Posterior cingulate gyrus (tissue), 11 donors: ENCODE measurements at regions not wholly inside any gene's neighbourhood (a gene's known extent, or its start where the extent isn't known, plus 50 kb on each side); places are given as distances from the start of the nearest gene placed in this dataset.
A peak's percentile ranks its signal among the peaks of the same experiment; 100 is the strongest.

Experiments used
- DNase-seq, 10 donors: peaks; one replicate each; pipeline versions ENCODE4 v3.0.0 to v3.0.0-alpha.2; 2020 to 2021; ENCODE audit warnings: mixed read lengths in 3 of 10
- intact Hi-C: fragments of 100-400 bp; cut with DNase I; formaldehyde crosslinking; loops from one replicate; pipeline ENCODE4 v1.15.1; 2023

- no peak for DNase-seq
- intact Hi-C loops: no loop called here
Measured at GRCh38 chr2:196427986-196428634, 211.4 kb upstream of the CCDC150 start.

GRCh38 chr2:196431076-196431475, 208.4 kb upstream of the CCDC150 start:
- DNase-seq: no peak
- intact Hi-C loops: loop anchor here (5.0 kb wide), 1 partner anchor 161 kb away; the partner anchor contains the start of gene HECW2

- peak in 1 of 10 donors; percentile 28 for DNase-seq
- intact Hi-C loops: loop anchor here (5.0 kb wide), 1 partner anchor 160 kb away; the partner anchor contains the start of gene HECW2
Measured at GRCh38 chr2:196431957-196432356, 207.6 kb upstream of the CCDC150 start.

- peak in 1 of 10 donors; percentile 61 for DNase-seq
- intact Hi-C loops: loop anchor here (5.0 kb wide), 1 partner anchor 159 kb away; the partner anchor contains the start of gene HECW2
Measured at GRCh38 chr2:196433116-196433515, 206.4 kb upstream of the CCDC150 start.

GRCh38 chr2:196434217-196434616, 205.3 kb upstream of the CCDC150 start:
- intact Hi-C loops: loop anchor here (5.0 kb wide), 1 partner anchor 158 kb away; the partner anchor contains the start of gene HECW2
- no peak for DNase-seq

- intact Hi-C loops: no loop called here
- DNase-seq: no peak
Measured at GRCh38 chr2:196435189-196435588, 204.3 kb upstream of the CCDC150 start.

GRCh38 chr2:196437626-196438025, 201.9 kb upstream of the CCDC150 start:
- no peak for DNase-seq
- intact Hi-C loops: no loop called here

GRCh38 chr2:196439760-196440159, 199.8 kb upstream of the CCDC150 start:
- no peak for DNase-seq
- intact Hi-C loops: loop anchor here (10.0 kb wide), 1 partner anchor 135 kb away; no protein-coding TSS in a partner anchor

GRCh38 chr2:196440413-196440812, 199.1 kb upstream of the CCDC150 start:
- intact Hi-C loops: loop anchor here (10.0 kb wide), 1 partner anchor 136 kb away; no protein-coding TSS in a partner anchor
- DNase-seq: no peak

GRCh38 chr2:196441527-196441926, 198.0 kb upstream of the CCDC150 start:
- no peak for DNase-seq
- intact Hi-C loops: loop anchor here (10.0 kb wide), 1 partner anchor 137 kb away; no protein-coding TSS in a partner anchor

- intact Hi-C loops: loop anchor here (10.0 kb wide), 1 partner anchor 137 kb away; no protein-coding TSS in a partner anchor
- no peak for DNase-seq
Measured at GRCh38 chr2:196442211-196442610, 197.3 kb upstream of the CCDC150 start.

- DNase-seq: no peak
- intact Hi-C loops: loop anchor here (10.0 kb wide), 1 partner anchor 140 kb away; no protein-coding TSS in a partner anchor
Measured at GRCh38 chr2:196444442-196444841, 195.1 kb upstream of the CCDC150 start.

GRCh38 chr2:196445991-196446390, 193.5 kb upstream of the CCDC150 start:
- intact Hi-C loops: loop anchor here (10.0 kb wide), 1 partner anchor 141 kb away; no protein-coding TSS in a partner anchor
- DNase-seq: no peak

- no peak for DNase-seq
- intact Hi-C loops: loop anchor here (10.0 kb wide), 1 partner anchor 144 kb away; no protein-coding TSS in a partner anchor
Measured at GRCh38 chr2:196448407-196449079, 191.0 kb upstream of the CCDC150 start.

GRCh38 chr2:196449083-196449482, 190.4 kb upstream of the CCDC150 start:
- no peak for DNase-seq
- intact Hi-C loops: loop anchor here (10.0 kb wide), 1 partner anchor 144 kb away; no protein-coding TSS in a partner anchor

GRCh38 chr2:196452758-196453157, 186.8 kb upstream of the CCDC150 start:
- intact Hi-C loops: no loop called here
- no peak for DNase-seq

GRCh38 chr2:196453613-196454047, 185.9 kb upstream of the CCDC150 start:
- intact Hi-C loops: no loop called here
- DNase-seq: no peak

GRCh38 chr2:196454492-196454891, 185.0 kb upstream of the CCDC150 start:
- no peak for DNase-seq
- intact Hi-C loops: no loop called here

GRCh38 chr2:196459539-196459938, 180.0 kb upstream of the CCDC150 start:
- intact Hi-C loops: no loop called here

GRCh38 chr2:196463706-196464105, 175.8 kb upstream of the CCDC150 start:
- DNase-seq: no peak
- intact Hi-C loops: no loop called here

More at GRCh38 chr2:196459539-196459938, 180.0 kb upstream of the CCDC150 start:
- DNase-seq: no peak

GRCh38 chr2:196464311-196464710, 175.2 kb upstream of the CCDC150 start:
- DNase-seq: no peak
- intact Hi-C loops: no loop called here
